Sigmoid colon (tissue), 6 donors: ENCODE measurements at regions not wholly inside any gene's neighbourhood (a gene's known extent, or its start where the extent isn't known, plus 50 kb on each side); places are given as distances from the start of the nearest gene placed in this dataset.

Experiments
- DNase-seq: peaks from one replicate; pipeline ENCODE4 v3.0.0-alpha.2; 2019
- H3K27ac ChIP-seq, 4 donors: fragments of 200-600 bp; sonication (generic); one replicate each; pipeline ENCODE4 v1.5.1; 2016 to 2019; ENCODE audit warnings: mild to moderate bottlenecking in 1 of 4
- H3K27me3 ChIP-seq, 3 donors: fragments of 200-600 bp; sonication (generic); one replicate each; pipeline ENCODE4 v1.5.1; 2019; ENCODE audit warnings: mild to moderate bottlenecking in 1 of 3
- H3K36me3 ChIP-seq, 4 donors: fragments of 200-600 bp; sonication (generic); one replicate each; pipeline ENCODE4 v1.5.1; 2016 to 2019
- H3K4me1 ChIP-seq, 4 donors: fragments of 200-600 bp; sonication (generic); one replicate each; pipeline ENCODE4 v1.5.1; 2017 to 2019
- H3K4me3 ChIP-seq, 4 donors: fragments of 200-600 bp; sonication (generic); one replicate each; pipeline ENCODE4 v1.5.1; 2017 to 2019; ENCODE audit warnings: mild to moderate bottlenecking in 2 of 4, moderate library complexity in 1 of 4
- H3K9me3 ChIP-seq, 4 donors: fragments of 200-600 bp in 3 of 4; sonication (generic) in 3 of 4; one replicate each; pipeline versions ENCODE4 v1.5.1 to v1.6.1; 2013 to 2019
- EP300 ChIP-seq, 4 donors: sonication (generic); formaldehyde crosslinking; IDR thresholded peaks; one replicate each; pipeline ENCODE4 v1.6.1; 2017; ENCODE audit warnings: antibody characterized with exemption in 4 of 4
- POLR2A ChIP-seq, 2 donors: fragments of 450-650 bp; IDR thresholded peaks; one replicate each; pipeline ENCODE4 v1.6.1; 2016; ENCODE audit warnings: antibody characterized with exemption in 2 of 2, mild to moderate bottlenecking in 2 of 2, moderate library complexity in 2 of 2
- POLR2AphosphoS5 ChIP-seq, 4 donors: sonication (generic); formaldehyde crosslinking; IDR thresholded peaks; one replicate each; pipeline ENCODE4 v1.6.1; 2017; ENCODE audit warnings: antibody characterized with exemption in 4 of 4
- WGBS, 2 donors: extraction: QIAGEN DNeasy Blood & Tissue Kit; methylation state at CpG; one replicate each; pipeline ENCODE4 v1.1.7; 2013; 5-methylcytosine and 5-hydroxymethylcytosine counted together
- intact Hi-C: fragments of 100-400 bp; cut with DNase I; formaldehyde crosslinking; loops from one replicate; pipeline ENCODE4 v1.15.1; 2023
- TF ChIP-seq, protein P1 (sequence below), 4 experiments: fragments of 450-650 bp in 3 of 4; fragments of 200-600 bp in 1 of 4; IDR thresholded peaks; one replicate each; pipeline ENCODE4 v1.5.1; 2016 to 2019; ENCODE audit warnings: antibody characterized with exemption in 4 of 4, mild to moderate bottlenecking in 3 of 4, moderate library complexity in 2 of 4
- donor health status: healthy with polysubstance abuse.
- donor health status: healthy.

DNA sequence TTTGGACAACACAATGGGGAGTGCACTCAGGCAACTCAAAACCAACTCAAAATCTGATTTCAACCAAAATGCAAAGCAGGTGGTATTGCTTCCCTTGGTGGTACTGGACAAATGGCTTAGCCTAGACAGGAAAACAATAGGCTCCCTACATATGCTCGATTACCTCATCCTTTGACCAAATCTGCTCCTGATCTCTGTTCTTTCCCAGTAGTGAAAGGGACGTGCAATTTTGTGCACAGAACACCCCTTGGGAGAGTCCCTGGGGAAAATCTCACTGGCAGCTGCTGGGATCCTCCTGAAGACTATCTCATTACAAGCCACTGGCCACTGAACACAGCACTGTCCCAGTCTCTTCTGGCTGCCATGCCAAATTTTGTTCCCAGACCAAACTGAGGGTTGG is 149.2 kb upstream of the VSTM2A start:
- H3K27me3 ChIP-seq: no peaks in the 10 kb centered on the region
- no peak for DNase-seq
- H3K27ac ChIP-seq: no peak overlapping the region
- intact Hi-C loops: no loop called here
- TF ChIP-seq POLR2A (IDR thresholded peaks at IDR 0.05) (no peak), POLR2AphosphoS5 (IDR thresholded peaks at IDR 0.05) (no peak), EP300 (IDR thresholded peaks at IDR 0.05) (no peak)
- TF ChIP-seq, protein P1, sequence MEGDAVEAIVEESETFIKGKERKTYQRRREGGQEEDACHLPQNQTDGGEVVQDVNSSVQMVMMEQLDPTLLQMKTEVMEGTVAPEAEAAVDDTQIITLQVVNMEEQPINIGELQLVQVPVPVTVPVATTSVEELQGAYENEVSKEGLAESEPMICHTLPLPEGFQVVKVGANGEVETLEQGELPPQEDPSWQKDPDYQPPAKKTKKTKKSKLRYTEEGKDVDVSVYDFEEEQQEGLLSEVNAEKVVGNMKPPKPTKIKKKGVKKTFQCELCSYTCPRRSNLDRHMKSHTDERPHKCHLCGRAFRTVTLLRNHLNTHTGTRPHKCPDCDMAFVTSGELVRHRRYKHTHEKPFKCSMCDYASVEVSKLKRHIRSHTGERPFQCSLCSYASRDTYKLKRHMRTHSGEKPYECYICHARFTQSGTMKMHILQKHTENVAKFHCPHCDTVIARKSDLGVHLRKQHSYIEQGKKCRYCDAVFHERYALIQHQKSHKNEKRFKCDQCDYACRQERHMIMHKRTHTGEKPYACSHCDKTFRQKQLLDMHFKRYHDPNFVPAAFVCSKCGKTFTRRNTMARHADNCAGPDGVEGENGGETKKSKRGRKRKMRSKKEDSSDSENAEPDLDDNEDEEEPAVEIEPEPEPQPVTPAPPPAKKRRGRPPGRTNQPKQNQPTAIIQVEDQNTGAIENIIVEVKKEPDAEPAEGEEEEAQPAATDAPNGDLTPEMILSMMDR (IDR thresholded peaks at IDR 0.05): no peak
- no peaks in the 10 kb centered on the region for H3K9me3 ChIP-seq
- H3K4me1 ChIP-seq: no peaks in the 10 kb centered on the region
- H3K36me3 ChIP-seq: no peaks in the 10 kb centered on the region
- H3K4me3 ChIP-seq: no peak overlapping the region
- WGBS, 2 donors: 73% methylated on average over 2 of the region's 2 CpGs

GRCh38 chr7:54394834-54395233 is 147.3 kb upstream of the VSTM2A start:
- no peaks in the 10 kb centered on the region for H3K36me3 ChIP-seq
- intact Hi-C loops: no loop called here
- 67 to 80% methylated on average over 4 of the region's 4 CpGs for WGBS, 2 donors
- no peaks in the 10 kb centered on the region for H3K9me3 ChIP-seq
- no peak for TF ChIP-seq POLR2AphosphoS5 (IDR thresholded peaks at IDR 0.05)
- TF ChIP-seq POLR2A (IDR thresholded peaks at IDR 0.05): no peak
- no peak for TF ChIP-seq EP300 (IDR thresholded peaks at IDR 0.05)
- TF ChIP-seq, protein P1 (IDR thresholded peaks at IDR 0.05): no peak
- H3K4me1 ChIP-seq: no peaks in the 10 kb centered on the region
- no peaks in the 10 kb centered on the region for H3K27me3 ChIP-seq
- no peak for DNase-seq
- H3K4me3 ChIP-seq: no peak overlapping the region
- H3K27ac ChIP-seq: no peak overlapping the region

DNA sequence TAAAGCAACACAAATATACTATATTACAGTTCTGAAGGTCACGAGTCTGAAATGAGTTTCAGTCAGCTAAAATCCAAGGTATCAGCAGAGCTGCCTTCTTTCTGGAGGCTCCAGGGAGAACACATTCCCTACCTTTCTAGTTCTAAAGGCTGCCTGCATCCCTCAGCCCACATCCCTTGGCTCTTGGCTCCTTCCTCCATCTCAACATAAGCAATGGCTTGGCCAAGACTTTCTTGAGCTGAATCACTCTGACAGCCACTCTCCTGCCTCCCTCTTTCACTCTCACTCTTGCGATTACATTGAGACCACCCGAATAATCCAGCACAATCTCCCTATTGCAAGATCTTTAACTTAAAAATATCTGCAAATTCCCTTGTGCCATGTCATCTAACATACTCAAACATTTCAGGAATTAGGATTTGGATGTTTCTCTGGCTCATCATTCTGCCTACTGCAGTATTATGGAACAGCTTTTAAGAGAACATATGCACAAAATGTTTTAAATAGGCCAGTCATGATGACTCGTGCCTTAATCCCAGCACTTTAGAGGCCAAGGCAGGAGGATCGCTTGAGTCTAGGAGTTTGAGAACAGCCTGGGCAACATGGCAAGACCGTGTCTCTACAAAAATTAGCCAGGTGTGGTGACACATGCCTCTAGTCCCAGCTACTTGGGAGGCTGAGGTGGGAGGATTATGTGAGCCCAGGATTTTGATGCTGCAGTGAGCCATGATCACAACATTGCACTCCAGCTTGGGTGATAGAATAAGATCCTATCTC is 144.2 kb upstream of the VSTM2A start:
- intact Hi-C loops: no loop called here

GRCh38 chr7:54398863-54399262 is 143.3 kb upstream of the VSTM2A start:
- no peak overlapping the region for H3K27ac ChIP-seq
- TF ChIP-seq POLR2AphosphoS5 (IDR thresholded peaks at IDR 0.05) (no peak), POLR2A (IDR thresholded peaks at IDR 0.05) (no peak), EP300 (IDR thresholded peaks at IDR 0.05) (no peak)
- TF ChIP-seq, protein P1 (IDR thresholded peaks at IDR 0.05): no peak
- H3K9me3 ChIP-seq: no peaks in the 10 kb centered on the region
- 90 to 91% methylated on average over 5 of the region's 5 CpGs for WGBS, 2 donors
- H3K36me3 ChIP-seq: no peaks in the 10 kb centered on the region
- no peaks in the 10 kb centered on the region for H3K27me3 ChIP-seq
- H3K4me1 ChIP-seq: no peaks in the 10 kb centered on the region
- no peak overlapping the region for H3K4me3 ChIP-seq
- DNase-seq: no peak
- intact Hi-C loops: no loop called here

More for the DNA sequence above, 144.2 kb upstream of the VSTM2A start:
- Histone ChIP-seq H3K9me3 (no peaks in the 10 kb centered on the region), H3K4me1 (no peaks in the 10 kb centered on the region), H3K27ac (no peak overlapping the region), H3K36me3 (no peaks in the 10 kb centered on the region), H3K4me3 (no peak overlapping the region), H3K27me3 (no peaks in the 10 kb centered on the region)
- WGBS, 2 donors: 87 to 93% methylated on average over 6 of the region's 6 CpGs
- TF ChIP-seq POLR2AphosphoS5 (IDR thresholded peaks at IDR 0.05) (no peak), POLR2A (IDR thresholded peaks at IDR 0.05) (no peak), EP300 (IDR thresholded peaks at IDR 0.05) (no peak)
- TF ChIP-seq, protein P1 (IDR thresholded peaks at IDR 0.05): no peak
- no peak for DNase-seq

- H3K36me3 ChIP-seq: no peaks in the 10 kb centered on the region
- H3K9me3 ChIP-seq: peaks cover 0 to 5% (median 4%) of the 10 kb centered on the region in 4 donors
- H3K4me1 ChIP-seq: no peaks in the 10 kb centered on the region
- no peak overlapping the region for H3K4me3 ChIP-seq
- intact Hi-C loops: no loop called here
- H3K27ac ChIP-seq: no peak overlapping the region
- DNase-seq: no peak
- TF ChIP-seq POLR2AphosphoS5 (IDR thresholded peaks at IDR 0.05): no peak
- TF ChIP-seq POLR2A (IDR thresholded peaks at IDR 0.05): no peak
- TF ChIP-seq, protein P1 (IDR thresholded peaks at IDR 0.05): no peak
- TF ChIP-seq EP300 (IDR thresholded peaks at IDR 0.05): no peak
- 76 to 77% methylated on average over 3 of the region's 3 CpGs for WGBS, 2 donors
- no peaks in the 10 kb centered on the region for H3K27me3 ChIP-seq
These were observed 132.3 kb upstream of the VSTM2A start for GRCh38 chr7:54409917-54410316.
